Transverse colon (tissue), 4 donors: ENCODE measurements at regions not wholly inside any gene's neighbourhood (a gene's known extent, or its start where the extent isn't known, plus 50 kb on each side); places are given as distances from the start of the nearest gene placed in this dataset.

Experiments used
- POLR2A ChIP-seq: fragments of 450-650 bp; IDR thresholded peaks from one replicate; pipeline ENCODE4 v1.6.1; 2016; ENCODE audit warnings: antibody characterized with exemption, mild to moderate bottlenecking, moderate library complexity
- POLR2AphosphoS5 ChIP-seq, 3 donors: sonication (generic); formaldehyde crosslinking; IDR thresholded peaks; one replicate each; pipeline ENCODE4 v1.6.1; 2016; ENCODE audit warnings: antibody characterized with exemption in 3 of 3
- TF ChIP-seq, protein P1 (sequence below), 5 experiments: fragments of 200-600 bp in 3 of 5; fragments of 450-650 bp in 2 of 5; sonication (generic) in 3 of 5; IDR thresholded peaks; 1 replicate in 2 of 5; 2 replicates in 3 of 5; pipeline ENCODE4 v1.5.1; 2016 to 2017; ENCODE audit warnings: antibody characterized with exemption in 5 of 5, inconsistent platforms in 3 of 5, mild to moderate bottlenecking in 2 of 5, moderate library complexity in 1 of 5

DNA sequence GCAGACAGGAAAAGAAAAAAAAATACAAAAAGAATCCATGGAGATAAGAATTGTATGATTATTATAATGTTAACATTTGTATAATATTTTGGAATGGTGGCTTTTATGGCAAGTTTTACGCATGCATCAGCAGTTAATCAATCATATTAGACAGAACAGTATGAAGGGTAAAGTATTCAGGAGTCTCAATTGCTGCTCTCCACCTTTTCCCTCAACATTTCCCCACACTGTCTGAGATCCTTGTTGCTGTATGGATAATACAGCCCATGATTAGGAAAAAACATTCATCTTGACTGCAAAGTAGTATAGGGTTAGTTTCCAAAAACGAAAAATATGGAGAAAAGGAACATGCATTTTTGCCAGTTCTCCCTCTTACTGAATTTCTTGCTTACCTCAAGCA, 755.3 kb upstream of the ARPP21 start:
- TF ChIP-seq, protein P1, sequence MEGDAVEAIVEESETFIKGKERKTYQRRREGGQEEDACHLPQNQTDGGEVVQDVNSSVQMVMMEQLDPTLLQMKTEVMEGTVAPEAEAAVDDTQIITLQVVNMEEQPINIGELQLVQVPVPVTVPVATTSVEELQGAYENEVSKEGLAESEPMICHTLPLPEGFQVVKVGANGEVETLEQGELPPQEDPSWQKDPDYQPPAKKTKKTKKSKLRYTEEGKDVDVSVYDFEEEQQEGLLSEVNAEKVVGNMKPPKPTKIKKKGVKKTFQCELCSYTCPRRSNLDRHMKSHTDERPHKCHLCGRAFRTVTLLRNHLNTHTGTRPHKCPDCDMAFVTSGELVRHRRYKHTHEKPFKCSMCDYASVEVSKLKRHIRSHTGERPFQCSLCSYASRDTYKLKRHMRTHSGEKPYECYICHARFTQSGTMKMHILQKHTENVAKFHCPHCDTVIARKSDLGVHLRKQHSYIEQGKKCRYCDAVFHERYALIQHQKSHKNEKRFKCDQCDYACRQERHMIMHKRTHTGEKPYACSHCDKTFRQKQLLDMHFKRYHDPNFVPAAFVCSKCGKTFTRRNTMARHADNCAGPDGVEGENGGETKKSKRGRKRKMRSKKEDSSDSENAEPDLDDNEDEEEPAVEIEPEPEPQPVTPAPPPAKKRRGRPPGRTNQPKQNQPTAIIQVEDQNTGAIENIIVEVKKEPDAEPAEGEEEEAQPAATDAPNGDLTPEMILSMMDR (IDR thresholded peaks at IDR 0.05): no peak
- TF ChIP-seq POLR2AphosphoS5 (IDR thresholded peaks at IDR 0.05) (no peak), POLR2A (no peak)
